OCI-LY1 (cell line): ENCODE measurements at regions not wholly inside any gene's neighbourhood (a gene's known extent, or its start where the extent isn't known, plus 50 kb on each side); places are given as distances from the start of the nearest gene placed in this dataset.

Experiments used
- EZH2 ChIP-seq: fragments of 200-600 bp; sonication (generic), shearing (Covaris generic); IDR thresholded peaks from 2 replicates; pipeline ENCODE4 v1.8.0; 2017; ENCODE audit warnings: borderline replicate concordance, mixed run types, mild to moderate bottlenecking, antibody characterized with exemption, low read length, moderate library complexity, mixed read lengths
- TF ChIP-seq, protein P1 (sequence below): fragments of 200-600 bp; sonication (generic), shearing (Covaris generic); IDR thresholded peaks from 2 replicates; pipeline ENCODE4 v1.5.1; 2017; ENCODE audit warnings: mild to moderate bottlenecking, antibody characterized with exemption, low read length, moderate library complexity, mixed read lengths

DNA sequence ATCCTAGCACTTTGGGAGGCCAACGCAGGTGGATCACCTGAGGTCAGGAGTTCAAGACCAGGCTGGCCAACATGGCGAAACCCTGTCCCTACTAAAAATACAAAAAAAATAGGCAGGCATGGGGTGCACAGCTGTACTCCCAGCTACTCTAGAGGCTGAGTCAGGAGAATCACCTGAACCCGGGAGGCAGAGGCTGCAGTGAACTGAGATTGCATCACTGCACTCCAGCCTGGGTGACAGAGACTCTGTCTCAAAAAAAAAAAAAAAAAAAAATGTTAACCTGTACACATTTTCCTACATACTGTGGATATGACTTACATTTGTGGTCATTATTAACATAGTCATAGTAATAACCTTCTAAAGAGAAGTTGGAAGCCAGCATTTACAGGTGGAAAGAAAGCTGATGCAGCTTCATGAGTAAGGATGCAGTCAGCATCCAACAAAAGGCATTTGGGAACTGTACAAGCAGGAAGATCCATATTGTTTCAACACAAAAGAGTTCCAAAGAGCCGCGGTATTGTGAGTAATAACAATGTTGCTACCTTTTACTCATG is 186.2 kb downstream of the GPX5 start:
- TF ChIP-seq, protein P1, sequence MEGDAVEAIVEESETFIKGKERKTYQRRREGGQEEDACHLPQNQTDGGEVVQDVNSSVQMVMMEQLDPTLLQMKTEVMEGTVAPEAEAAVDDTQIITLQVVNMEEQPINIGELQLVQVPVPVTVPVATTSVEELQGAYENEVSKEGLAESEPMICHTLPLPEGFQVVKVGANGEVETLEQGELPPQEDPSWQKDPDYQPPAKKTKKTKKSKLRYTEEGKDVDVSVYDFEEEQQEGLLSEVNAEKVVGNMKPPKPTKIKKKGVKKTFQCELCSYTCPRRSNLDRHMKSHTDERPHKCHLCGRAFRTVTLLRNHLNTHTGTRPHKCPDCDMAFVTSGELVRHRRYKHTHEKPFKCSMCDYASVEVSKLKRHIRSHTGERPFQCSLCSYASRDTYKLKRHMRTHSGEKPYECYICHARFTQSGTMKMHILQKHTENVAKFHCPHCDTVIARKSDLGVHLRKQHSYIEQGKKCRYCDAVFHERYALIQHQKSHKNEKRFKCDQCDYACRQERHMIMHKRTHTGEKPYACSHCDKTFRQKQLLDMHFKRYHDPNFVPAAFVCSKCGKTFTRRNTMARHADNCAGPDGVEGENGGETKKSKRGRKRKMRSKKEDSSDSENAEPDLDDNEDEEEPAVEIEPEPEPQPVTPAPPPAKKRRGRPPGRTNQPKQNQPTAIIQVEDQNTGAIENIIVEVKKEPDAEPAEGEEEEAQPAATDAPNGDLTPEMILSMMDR = no peak
- TF ChIP-seq EZH2 = no peak
